K562 (cell line): ENCODE measurements at regions not wholly inside any gene's neighbourhood (a gene's known extent, or its start where the extent isn't known, plus 50 kb on each side); places are given as distances from the start of the nearest gene placed in this dataset.

Experiments used
- CCNT2 ChIP-seq: IDR thresholded peaks from 2 replicates; pipeline ENCODE4 v1.6.1; 2011; ENCODE audit warnings: borderline replicate concordance, low read depth, mild to moderate bottlenecking, moderate library complexity, mixed read lengths, low read length; ENCODE audit not compliant: insufficient read length; ENCODE audit errors: extremely low read depth
- HMG20B ChIP-seq: fragments of 250-450 bp; sonication (Bioruptor Pico); IDR thresholded peaks from 2 replicates; pipeline ENCODE4 v1.5.0; 2021; ENCODE audit warnings: mild to moderate bottlenecking
- KAT7 ChIP-seq: sonication (generic); formaldehyde crosslinking; IDR thresholded peaks from 2 replicates; pipeline ENCODE4 v1.8.0; 2022; ENCODE audit warnings: missing genetic modification reagents, mild to moderate bottlenecking, borderline replicate concordance
- KDM1A ChIP-seq, 2 experiments: fragments of 450-650 bp; IDR thresholded peaks; 2 replicates each; pipeline ENCODE4 v1.6.1; 2016; ENCODE audit warnings: mild to moderate bottlenecking in 2 of 2
- TF ChIP-seq, protein P1 (sequence below), 2 experiments: fragments of 450-650 bp; formaldehyde crosslinking in 1 of 2; IDR thresholded peaks; 2 replicates each; pipeline versions ENCODE4 v1.4.0 to v1.6.1; 2014 to 2020; ENCODE audit warnings: mild to moderate bottlenecking in 2 of 2, borderline replicate concordance in 1 of 2, low read depth in 1 of 2
- TF ChIP-seq, protein P2 (sequence below), 3 experiments: IDR thresholded peaks in 2 of 3; conservative IDR thresholded peaks in 1 of 3; 2 replicates each; pipeline ENCODE4 v1.5.1; 2011 to 2012; ENCODE audit warnings: low read length in 3 of 3, mild to moderate bottlenecking in 3 of 3, control low read depth in 2 of 3, improper control_type of control experiment in 1 of 3, inconsistent platforms in 1 of 3, low read depth in 1 of 3, mixed read lengths in 1 of 3, moderate library complexity in 1 of 3; ENCODE audit not compliant: insufficient read depth in 2 of 3
- TF ChIP-seq, protein P3 (sequence below): sonication (generic); formaldehyde crosslinking; IDR thresholded peaks from 2 replicates; pipeline ENCODE4 v1.9.0; 2022; ENCODE audit warnings: mild to moderate bottlenecking, missing genetic modification reagents
- TF ChIP-seq, protein P4 (sequence below): fragments of 450-650 bp; IDR thresholded peaks from 2 replicates; pipeline ENCODE4 v1.6.1; 2016; ENCODE audit warnings: low read depth, mild to moderate bottlenecking, moderate library complexity
- TF ChIP-seq, protein P5 (sequence below): fragments of 450-650 bp; conservative IDR thresholded peaks from 2 replicates; pipeline ENCODE4 v1.6.1; 2016; ENCODE audit warnings: missing genetic modification characterization, low read depth, mild to moderate bottlenecking, missing compliant biosample characterization, moderate library complexity
- TF ChIP-seq, protein P6 (sequence below): fragments of 450-650 bp; formaldehyde crosslinking; IDR thresholded peaks from 2 replicates; pipeline ENCODE4 v1.4.0; 2020; ENCODE audit warnings: mild to moderate bottlenecking, moderate library complexity

DNA sequence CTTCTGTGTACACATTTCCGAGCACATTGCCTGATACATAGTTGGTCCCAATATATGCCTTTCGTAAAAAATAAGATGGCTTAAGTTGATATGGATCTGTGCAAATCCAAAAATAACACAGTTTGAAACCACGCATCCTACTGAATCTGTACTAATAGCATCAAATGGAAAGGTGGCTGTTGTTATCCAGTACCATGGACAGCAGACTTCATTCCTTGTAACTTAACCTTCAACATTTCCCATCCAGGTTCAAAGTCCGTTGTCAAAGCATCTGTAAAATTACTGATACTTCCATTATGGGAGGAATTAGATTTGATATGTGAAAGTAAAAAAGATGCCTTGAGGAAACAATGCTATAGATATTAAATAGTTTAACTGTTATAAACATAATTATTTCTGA lies 65.5 kb upstream of the C3orf49 start:
- TF ChIP-seq, protein P1, sequence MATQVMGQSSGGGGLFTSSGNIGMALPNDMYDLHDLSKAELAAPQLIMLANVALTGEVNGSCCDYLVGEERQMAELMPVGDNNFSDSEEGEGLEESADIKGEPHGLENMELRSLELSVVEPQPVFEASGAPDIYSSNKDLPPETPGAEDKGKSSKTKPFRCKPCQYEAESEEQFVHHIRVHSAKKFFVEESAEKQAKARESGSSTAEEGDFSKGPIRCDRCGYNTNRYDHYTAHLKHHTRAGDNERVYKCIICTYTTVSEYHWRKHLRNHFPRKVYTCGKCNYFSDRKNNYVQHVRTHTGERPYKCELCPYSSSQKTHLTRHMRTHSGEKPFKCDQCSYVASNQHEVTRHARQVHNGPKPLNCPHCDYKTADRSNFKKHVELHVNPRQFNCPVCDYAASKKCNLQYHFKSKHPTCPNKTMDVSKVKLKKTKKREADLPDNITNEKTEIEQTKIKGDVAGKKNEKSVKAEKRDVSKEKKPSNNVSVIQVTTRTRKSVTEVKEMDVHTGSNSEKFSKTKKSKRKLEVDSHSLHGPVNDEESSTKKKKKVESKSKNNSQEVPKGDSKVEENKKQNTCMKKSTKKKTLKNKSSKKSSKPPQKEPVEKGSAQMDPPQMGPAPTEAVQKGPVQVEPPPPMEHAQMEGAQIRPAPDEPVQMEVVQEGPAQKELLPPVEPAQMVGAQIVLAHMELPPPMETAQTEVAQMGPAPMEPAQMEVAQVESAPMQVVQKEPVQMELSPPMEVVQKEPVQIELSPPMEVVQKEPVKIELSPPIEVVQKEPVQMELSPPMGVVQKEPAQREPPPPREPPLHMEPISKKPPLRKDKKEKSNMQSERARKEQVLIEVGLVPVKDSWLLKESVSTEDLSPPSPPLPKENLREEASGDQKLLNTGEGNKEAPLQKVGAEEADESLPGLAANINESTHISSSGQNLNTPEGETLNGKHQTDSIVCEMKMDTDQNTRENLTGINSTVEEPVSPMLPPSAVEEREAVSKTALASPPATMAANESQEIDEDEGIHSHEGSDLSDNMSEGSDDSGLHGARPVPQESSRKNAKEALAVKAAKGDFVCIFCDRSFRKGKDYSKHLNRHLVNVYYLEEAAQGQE (IDR thresholded peaks at IDR 0.05; ENCODE audit: borderline replicate concordance): peak; percentile 95
- TF ChIP-seq, protein P1 (CRISPR knock-in tag; IDR thresholded peaks at IDR 0.05; ENCODE audit: low read depth): 0 out of 2 replicates have a peak, but pooled peaks have one; percentile 45
- TF ChIP-seq HMG20B (no peak), KAT7 (CRISPR knock-in tag) (no peak), KDM1A (IDR thresholded peaks at IDR 0.05) (no peak), CCNT2 (no peak)
- TF ChIP-seq, protein P2, sequence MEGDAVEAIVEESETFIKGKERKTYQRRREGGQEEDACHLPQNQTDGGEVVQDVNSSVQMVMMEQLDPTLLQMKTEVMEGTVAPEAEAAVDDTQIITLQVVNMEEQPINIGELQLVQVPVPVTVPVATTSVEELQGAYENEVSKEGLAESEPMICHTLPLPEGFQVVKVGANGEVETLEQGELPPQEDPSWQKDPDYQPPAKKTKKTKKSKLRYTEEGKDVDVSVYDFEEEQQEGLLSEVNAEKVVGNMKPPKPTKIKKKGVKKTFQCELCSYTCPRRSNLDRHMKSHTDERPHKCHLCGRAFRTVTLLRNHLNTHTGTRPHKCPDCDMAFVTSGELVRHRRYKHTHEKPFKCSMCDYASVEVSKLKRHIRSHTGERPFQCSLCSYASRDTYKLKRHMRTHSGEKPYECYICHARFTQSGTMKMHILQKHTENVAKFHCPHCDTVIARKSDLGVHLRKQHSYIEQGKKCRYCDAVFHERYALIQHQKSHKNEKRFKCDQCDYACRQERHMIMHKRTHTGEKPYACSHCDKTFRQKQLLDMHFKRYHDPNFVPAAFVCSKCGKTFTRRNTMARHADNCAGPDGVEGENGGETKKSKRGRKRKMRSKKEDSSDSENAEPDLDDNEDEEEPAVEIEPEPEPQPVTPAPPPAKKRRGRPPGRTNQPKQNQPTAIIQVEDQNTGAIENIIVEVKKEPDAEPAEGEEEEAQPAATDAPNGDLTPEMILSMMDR (IDR thresholded peaks at IDR 0.05 in 2 of 3, conservative IDR thresholded peaks at IDR 0.05 in 1 of 3; ENCODE audit: insufficient read depth in 2 of 3, low read depth in 1 of 3, low read length in 3 of 3): no peak
- TF ChIP-seq, protein P3, sequence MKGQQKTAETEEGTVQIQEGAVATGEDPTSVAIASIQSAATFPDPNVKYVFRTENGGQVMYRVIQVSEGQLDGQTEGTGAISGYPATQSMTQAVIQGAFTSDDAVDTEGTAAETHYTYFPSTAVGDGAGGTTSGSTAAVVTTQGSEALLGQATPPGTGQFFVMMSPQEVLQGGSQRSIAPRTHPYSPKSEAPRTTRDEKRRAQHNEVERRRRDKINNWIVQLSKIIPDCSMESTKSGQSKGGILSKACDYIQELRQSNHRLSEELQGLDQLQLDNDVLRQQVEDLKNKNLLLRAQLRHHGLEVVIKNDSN (CRISPR knock-in tag): no peak
- TF ChIP-seq, protein P4, sequence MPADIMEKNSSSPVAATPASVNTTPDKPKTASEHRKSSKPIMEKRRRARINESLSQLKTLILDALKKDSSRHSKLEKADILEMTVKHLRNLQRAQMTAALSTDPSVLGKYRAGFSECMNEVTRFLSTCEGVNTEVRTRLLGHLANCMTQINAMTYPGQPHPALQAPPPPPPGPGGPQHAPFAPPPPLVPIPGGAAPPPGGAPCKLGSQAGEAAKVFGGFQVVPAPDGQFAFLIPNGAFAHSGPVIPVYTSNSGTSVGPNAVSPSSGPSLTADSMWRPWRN: no peak
- TF ChIP-seq, protein P5, sequence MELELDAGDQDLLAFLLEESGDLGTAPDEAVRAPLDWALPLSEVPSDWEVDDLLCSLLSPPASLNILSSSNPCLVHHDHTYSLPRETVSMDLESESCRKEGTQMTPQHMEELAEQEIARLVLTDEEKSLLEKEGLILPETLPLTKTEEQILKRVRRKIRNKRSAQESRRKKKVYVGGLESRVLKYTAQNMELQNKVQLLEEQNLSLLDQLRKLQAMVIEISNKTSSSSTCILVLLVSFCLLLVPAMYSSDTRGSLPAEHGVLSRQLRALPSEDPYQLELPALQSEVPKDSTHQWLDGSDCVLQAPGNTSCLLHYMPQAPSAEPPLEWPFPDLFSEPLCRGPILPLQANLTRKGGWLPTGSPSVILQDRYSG (tag): no peak
- TF ChIP-seq, protein P6, sequence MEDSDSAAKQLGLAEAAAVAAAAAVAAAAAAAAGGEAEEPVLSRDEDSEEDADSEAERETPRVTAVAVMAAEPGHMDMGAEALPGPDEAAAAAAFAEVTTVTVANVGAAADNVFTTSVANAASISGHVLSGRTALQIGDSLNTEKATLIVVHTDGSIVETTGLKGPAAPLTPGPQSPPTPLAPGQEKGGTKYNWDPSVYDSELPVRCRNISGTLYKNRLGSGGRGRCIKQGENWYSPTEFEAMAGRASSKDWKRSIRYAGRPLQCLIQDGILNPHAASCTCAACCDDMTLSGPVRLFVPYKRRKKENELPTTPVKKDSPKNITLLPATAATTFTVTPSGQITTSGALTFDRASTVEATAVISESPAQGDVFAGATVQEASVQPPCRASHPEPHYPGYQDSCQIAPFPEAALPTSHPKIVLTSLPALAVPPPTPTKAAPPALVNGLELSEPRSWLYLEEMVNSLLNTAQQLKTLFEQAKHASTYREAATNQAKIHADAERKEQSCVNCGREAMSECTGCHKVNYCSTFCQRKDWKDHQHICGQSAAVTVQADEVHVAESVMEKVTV: no peak
